HG03565 (cell line): ENCODE measurements at regions not wholly inside any gene's neighbourhood (a gene's known extent, or its start where the extent isn't known, plus 50 kb on each side); places are given as distances from the start of the nearest gene placed in this dataset.
A peak's percentile ranks its signal among the peaks of the same experiment; 100 is the strongest.
"Not testable (repeated sequence)": the region's sequence is repeated elsewhere in the genome, so short reads cannot be mapped to it uniquely, and the experiment has no call there.

Experiments used
- ATAC-seq: cut with Tn5 transposase; IDR thresholded peaks from one replicate; pipeline ENCODE4 v1.9.1; 2021; ENCODE audit warnings: mild to moderate bottlenecking, moderate library complexity; ENCODE audit not compliant: unreplicated experiment

- not testable (repeated sequence) for ATAC-seq
Observed at GRCh38 chr13:58958097-58958496, 1205.6 kb downstream of the DIAPH3 start.

GRCh38 chr13:58960888-58961287 is 1202.8 kb downstream of the DIAPH3 start:
- ATAC-seq = no peak

GRCh38 chr13:58963321-58963720 is 1200.4 kb downstream of the DIAPH3 start:
- no peak for ATAC-seq

GRCh38 chr13:58964048-58964447 is 1199.7 kb downstream of the DIAPH3 start:
- no peak for ATAC-seq

- ATAC-seq = no peak
Observed at GRCh38 chr13:58977085-58977484, 1186.6 kb downstream of the DIAPH3 start.

GRCh38 chr13:58978331-58978730 is 1185.4 kb downstream of the DIAPH3 start:
- ATAC-seq = no peak

GRCh38 chr13:58979851-58980250 is 1183.9 kb downstream of the DIAPH3 start:
- no peak for ATAC-seq

- ATAC-seq = no peak
Observed at GRCh38 chr13:58985845-58986244, 1177.9 kb downstream of the DIAPH3 start.

- ATAC-seq = no peak
Observed at GRCh38 chr13:58989556-58989955, 1174.2 kb downstream of the DIAPH3 start.

GRCh38 chr13:58991826-58992477 is 1171.8 kb downstream of the DIAPH3 start:
- ATAC-seq = no peak

- peak; percentile 58 for ATAC-seq
Observed at GRCh38 chr13:58992478-58993042, 1171.2 kb downstream of the DIAPH3 start.

- ATAC-seq = no peak
Observed at GRCh38 chr13:58994077-58994476, 1169.7 kb downstream of the DIAPH3 start.

- no peak for ATAC-seq
Observed at GRCh38 chr13:58994777-58995176, 1169.0 kb downstream of the DIAPH3 start.

- no peak for ATAC-seq
Observed at GRCh38 chr13:58998716-58999115, 1165.0 kb downstream of the DIAPH3 start.

GRCh38 chr13:58999851-59000250 is 1163.9 kb downstream of the DIAPH3 start:
- no peak for ATAC-seq

GRCh38 chr13:59000770-59001169 is 1163.0 kb downstream of the DIAPH3 start:
- ATAC-seq = no peak

GRCh38 chr13:59012731-59013130 is 1151.0 kb downstream of the DIAPH3 start:
- ATAC-seq = no peak

GRCh38 chr13:59016250-59016649 is 1147.5 kb downstream of the DIAPH3 start:
- ATAC-seq = no peak

GRCh38 chr13:59024434-59024833 is 1139.3 kb downstream of the DIAPH3 start:
- no peak for ATAC-seq

GRCh38 chr13:59034198-59034597 is 1129.5 kb downstream of the DIAPH3 start:
- ATAC-seq = no peak

GRCh38 chr13:59038824-59039223 is 1124.9 kb downstream of the DIAPH3 start:
- ATAC-seq = no peak

- ATAC-seq = no peak
Observed at GRCh38 chr13:59043016-59043415, 1120.7 kb downstream of the DIAPH3 start.

GRCh38 chr13:59047546-59047945 is 1116.2 kb downstream of the DIAPH3 start:
- ATAC-seq = no peak
